Neural progenitor cell (in vitro differentiated cells): ENCODE measurements at regions not wholly inside any gene's neighbourhood (a gene's known extent, or its start where the extent isn't known, plus 50 kb on each side); places are given as distances from the start of the nearest gene placed in this dataset.
A peak's percentile ranks its signal among the peaks of the same experiment; 100 is the strongest.
"Not testable (repeated sequence)": the region's sequence is repeated elsewhere in the genome, so short reads cannot be mapped to it uniquely, and the experiment has no call there.

Experiments used
- DNase-seq: peaks from one replicate; pipeline ENCODE4 v3.0.0-alpha.2; 2016; ENCODE audit warnings: low spot score
- H2AFZ ChIP-seq: fragments of 200-600 bp; sonication (generic); replicated peaks from 2 replicates; pipeline ENCODE4 v1.6.1; 2016; ENCODE audit warnings: antibody characterized with exemption
- H3F3A ChIP-seq: fragments of 200-600 bp; sonication (generic); 2 replicates; pipeline ENCODE4 v1.6.1; 2016; ENCODE audit warnings: antibody characterized with exemption, low read depth
- H3K27ac ChIP-seq: fragments of 200-600 bp; sonication (generic); 2 replicates; pipeline ENCODE4 v1.5.1; 2016; ENCODE audit warnings: mild to moderate bottlenecking
- H3K27me3 ChIP-seq: fragments of 200-600 bp; sonication (generic); 2 replicates; pipeline ENCODE4 v1.6.1; 2016; ENCODE audit warnings: mild to moderate bottlenecking, moderate library complexity
- H3K36me3 ChIP-seq: fragments of 200-600 bp; sonication (generic); 2 replicates; pipeline ENCODE4 v1.5.1; 2016
- H3K4me1 ChIP-seq: fragments of 200-600 bp; sonication (generic); 2 replicates; pipeline ENCODE4 v1.6.1; 2016; ENCODE audit warnings: mixed run types
- H3K4me2 ChIP-seq: fragments of 200-600 bp; sonication (generic); 2 replicates; pipeline ENCODE4 v1.6.1; 2016
- H3K4me3 ChIP-seq: fragments of 200-600 bp; sonication (generic); 2 replicates; pipeline ENCODE4 v1.5.1; 2016
- H3K79me2 ChIP-seq: fragments of 200-600 bp; sonication (generic); 2 replicates; pipeline ENCODE4 v1.6.1; 2016; ENCODE audit warnings: low read depth
- H3K9ac ChIP-seq: fragments of 200-600 bp; sonication (generic); 2 replicates; pipeline ENCODE4 v1.6.1; 2016
- H3K9me3 ChIP-seq: fragments of 200-600 bp; sonication (generic); 2 replicates; pipeline ENCODE4 v1.5.1; 2016; ENCODE audit warnings: low read depth
- H4K20me1 ChIP-seq: fragments of 200-600 bp; sonication (generic); 2 replicates; pipeline ENCODE4 v1.6.1; 2016; ENCODE audit warnings: low read depth
- H3K27ac Mint-ChIP-seq: 3 replicates; pipeline ENCODE4 v1.8.0; 2021; ENCODE audit warnings: mixed read lengths
- H3K27me3 Mint-ChIP-seq: 2 replicates; pipeline ENCODE4 v1.8.0; 2022; ENCODE audit warnings: low read depth, mild to moderate bottlenecking, inconsistent platforms, moderate library complexity, mixed read lengths; ENCODE audit not compliant: insufficient read depth
- H3K36me3 Mint-ChIP-seq: 3 replicates; pipeline ENCODE4 v1.8.0; 2021; ENCODE audit warnings: mixed read lengths
- H3K4me1 Mint-ChIP-seq: 3 replicates; pipeline ENCODE4 v1.8.0; 2021; ENCODE audit warnings: mixed read lengths
- H3K4me3 Mint-ChIP-seq: 3 replicates; pipeline ENCODE4 v1.8.0; 2021; ENCODE audit warnings: mild to moderate bottlenecking, moderate library complexity, mixed read lengths
- H3K9me3 Mint-ChIP-seq: 3 replicates; pipeline ENCODE4 v1.8.0; 2020; ENCODE audit warnings: mixed read lengths
- CTCF ChIP-seq: fragments of 200-600 bp; sonication (generic); IDR thresholded peaks from 2 replicates; pipeline ENCODE4 v1.5.1; 2017; ENCODE audit warnings: antibody characterized with exemption, mild to moderate bottlenecking
- EZH2 ChIP-seq: fragments of 200-600 bp; sonication (generic); IDR thresholded peaks from 2 replicates; pipeline ENCODE4 v1.6.1; 2017; ENCODE audit warnings: antibody characterized with exemption, mild to moderate bottlenecking, moderate library complexity
- EZH2phosphoT487 ChIP-seq: fragments of 200-600 bp; sonication (generic); IDR thresholded peaks from 2 replicates; pipeline ENCODE4 v1.6.1; 2017; ENCODE audit warnings: antibody characterized with exemption

- no peaks in the 10 kb centered on the region for H3K36me3 ChIP-seq
- Mint-ChIP-seq H3K27ac (no peak overlapping the region), H3K36me3 (no peaks in the 10 kb centered on the region), H3K4me3 (no peak overlapping the region), H3K4me1 (peaks cover 26% of the 10 kb centered on the region), H3K27me3 (peaks cover 2% of the 10 kb centered on the region), H3K9me3 (peaks cover 3% of the 10 kb centered on the region)
- H3K4me3 ChIP-seq = no peak overlapping the region
- H3K9me3 ChIP-seq = no peaks in the 10 kb centered on the region
- no peak overlapping the region for H3K4me2 ChIP-seq
- H3K9ac ChIP-seq = no peak overlapping the region
- no peak for TF ChIP-seq EZH2
- TF ChIP-seq EZH2phosphoT487 = no peak
- TF ChIP-seq CTCF = no peak
- no peaks in the 10 kb centered on the region for H4K20me1 ChIP-seq
- no peaks in the 10 kb centered on the region for H3F3A ChIP-seq
- H2AFZ ChIP-seq = no peak overlapping the region
- peaks cover 17% of the 10 kb centered on the region for H3K4me1 ChIP-seq
- DNase-seq = no peak
- no peak overlapping the region for H3K27ac ChIP-seq
- H3K79me2 ChIP-seq = no peaks in the 10 kb centered on the region
- no peaks in the 10 kb centered on the region for H3K27me3 ChIP-seq
Measured at GRCh38 chr1:214141486-214141885, 139.5 kb upstream of the SMYD2 start.

- peak; percentile 21 for DNase-seq
- peak overlapping the region; percentile 49 for H3K4me3 Mint-ChIP-seq
- peak overlapping the region; percentile 42 for H3K4me2 ChIP-seq
- no peaks in the 10 kb centered on the region for H3K36me3 ChIP-seq
- no peak overlapping the region for H3K9ac ChIP-seq
- H3K9me3 ChIP-seq = no peaks in the 10 kb centered on the region
- peak overlapping the region; percentile 81 for H3K27ac Mint-ChIP-seq
- H4K20me1 ChIP-seq = no peaks in the 10 kb centered on the region
- TF ChIP-seq EZH2 = no peak
- TF ChIP-seq EZH2phosphoT487 = no peak
- no peak for TF ChIP-seq CTCF
- H3K79me2 ChIP-seq = no peaks in the 10 kb centered on the region
- H3K36me3 Mint-ChIP-seq = no peaks in the 10 kb centered on the region
- H3K27me3 Mint-ChIP-seq = no peaks in the 10 kb centered on the region
- peaks cover 4% of the 10 kb centered on the region for H3K9me3 Mint-ChIP-seq
- peaks cover 27% of the 10 kb centered on the region for H3K4me1 Mint-ChIP-seq
- no peaks in the 10 kb centered on the region for H3F3A ChIP-seq
- peak overlapping the region; percentile 65 for H2AFZ ChIP-seq
- H3K27me3 ChIP-seq = no peaks in the 10 kb centered on the region
- no peak overlapping the region for H3K4me3 ChIP-seq
- peaks cover 14% of the 10 kb centered on the region for H3K4me1 ChIP-seq
- no peak overlapping the region for H3K27ac ChIP-seq
Measured at GRCh38 chr1:214143006-214143992, 137.7 kb upstream of the SMYD2 start.

- H2AFZ ChIP-seq, H3K27ac Mint-ChIP-seq, H3K9me3 ChIP-seq, H3K9me3 Mint-ChIP-seq, H3F3A ChIP-seq, H3K4me3 ChIP-seq, H3K4me2 ChIP-seq, DNase-seq, H3K36me3 Mint-ChIP-seq, H3K27me3 Mint-ChIP-seq, H3K9ac ChIP-seq, H3K27ac ChIP-seq, H3K27me3 ChIP-seq, H3K79me2 ChIP-seq, H4K20me1 ChIP-seq, H3K36me3 ChIP-seq, H3K4me3 Mint-ChIP-seq: not testable (repeated sequence)
- H3K4me1 ChIP-seq = peaks cover 14% of the 10 kb centered on the region
- peaks cover 27% of the 10 kb centered on the region for H3K4me1 Mint-ChIP-seq
Measured at GRCh38 chr1:214144521-214144920, 136.4 kb upstream of the SMYD2 start.

- H3K4me3 ChIP-seq = no peak overlapping the region
- no peak overlapping the region for H3K9ac ChIP-seq
- no peaks in the 10 kb centered on the region for H4K20me1 ChIP-seq
- no peaks in the 10 kb centered on the region for H3F3A ChIP-seq
- H3K27ac ChIP-seq = no peak overlapping the region
- no peaks in the 10 kb centered on the region for H3K9me3 ChIP-seq
- H3K4me3 Mint-ChIP-seq = no peak overlapping the region
- no peaks in the 10 kb centered on the region for H3K36me3 ChIP-seq
- no peak overlapping the region for H3K27ac Mint-ChIP-seq
- no peak for DNase-seq
- TF ChIP-seq EZH2phosphoT487 (no peak), EZH2 (no peak), CTCF (no peak)
- no peak overlapping the region for H3K4me2 ChIP-seq
- peaks cover 14% of the 10 kb centered on the region for H3K4me1 ChIP-seq
- no peak overlapping the region for H2AFZ ChIP-seq
- H3K4me1 Mint-ChIP-seq = peaks cover 27% of the 10 kb centered on the region
- H3K27me3 ChIP-seq = no peaks in the 10 kb centered on the region
- peaks cover 4% of the 10 kb centered on the region for H3K27me3 Mint-ChIP-seq
- H3K36me3 Mint-ChIP-seq = no peaks in the 10 kb centered on the region
- no peaks in the 10 kb centered on the region for H3K79me2 ChIP-seq
- peaks cover 6% of the 10 kb centered on the region for H3K9me3 Mint-ChIP-seq
Measured at GRCh38 chr1:214146523-214146922, 134.4 kb upstream of the SMYD2 start.
